H1 (cell line): ENCODE measurements at regions not wholly inside any gene's neighbourhood (a gene's known extent, or its start where the extent isn't known, plus 50 kb on each side); places are given as distances from the start of the nearest gene placed in this dataset.
A peak's percentile ranks its signal among the peaks of the same experiment; 100 is the strongest.

Source experiments
- CTCF ChIA-PET: fragments of 300-600 bp; sonication (Branson Sonifier 250); formaldehyde crosslinking; loops from one replicate; lab custom pipeline; 2021; ENCODE audit not compliant: partially characterized antibody; lab: Charles Lee
- POLR2A ChIA-PET: fragments of 300-600 bp; sonication (Branson Sonifier 250); formaldehyde crosslinking; loops from one replicate; lab custom pipeline; 2021; ENCODE audit warnings: inconsistent platforms; ENCODE audit not compliant: partially characterized antibody; lab: Charles Lee
- DNase-seq, 2 experiments: peaks; one replicate each; pipeline versions ENCODE4 v3.0.0 to v3.0.0-alpha.2; 2010 to 2022; ENCODE audit warnings: low spot score in 2 of 2, low read depth in 1 of 2, mixed read lengths in 1 of 2
- FAIRE-seq: peaks from 2 replicates; lab custom pipeline; 2011; peaks lifted over from hg19 to GRCh38; lab: Jason Lieb, UNC
- H2AFZ ChIP-seq: 2 replicates; pipeline ENCODE4 v1.8.1; 2012; ENCODE audit warnings: low read length, inconsistent platforms
- H2AK5ac ChIP-seq: 2 replicates; pipeline ENCODE4 v1.6.1; 2013; ENCODE audit warnings: low read depth, low read length
- H2BK120ac ChIP-seq: replicated peaks from 2 replicates; pipeline ENCODE3; 2013; ENCODE audit warnings: low read depth, low read length, inconsistent platforms
- H2BK12ac ChIP-seq: 2 replicates; pipeline ENCODE4 v1.6.1; 2013; ENCODE audit warnings: low read depth, low read length
- H2BK15ac ChIP-seq: 2 replicates; pipeline ENCODE4 v1.6.1; 2013; ENCODE audit warnings: low read length
- H2BK20ac ChIP-seq: 2 replicates; pipeline ENCODE4 v1.6.1; 2013; ENCODE audit warnings: low read length
- H2BK5ac ChIP-seq: 2 replicates; pipeline ENCODE4 v1.6.1; 2013; ENCODE audit warnings: low read depth, low read length
- H3K14ac ChIP-seq: 2 replicates; pipeline ENCODE4 v1.6.1; 2013; ENCODE audit warnings: inconsistent platforms; ENCODE audit not compliant: insufficient read length
- H3K18ac ChIP-seq: 2 replicates; pipeline ENCODE4 v1.6.1; 2013; ENCODE audit warnings: low read length; ENCODE audit errors: extremely low read depth
- H3K23ac ChIP-seq: 2 replicates; pipeline ENCODE4 v1.6.1; 2013; ENCODE audit warnings: inconsistent platforms; ENCODE audit not compliant: insufficient read length
- H3K23me2 ChIP-seq: 2 replicates; pipeline ENCODE4 v1.6.1; 2013; ENCODE audit warnings: low read depth, low read length
- H3K27ac ChIP-seq: 2 replicates; pipeline ENCODE4 v1.6.1; 2011; ENCODE audit warnings: low read depth, low read length, inconsistent platforms
- H3K27me3 ChIP-seq, 4 experiments: replicated peaks in 1 of 4; 1 replicate in 1 of 4; 2 replicates in 3 of 4; pipeline versions ENCODE4 v1.6.1 to v1.8.1; 2011 to 2013; ENCODE audit warnings: low read length in 3 of 4, mild to moderate bottlenecking in 3 of 4, inconsistent platforms in 2 of 4, mixed read lengths in 2 of 4, moderate library complexity in 1 of 4; ENCODE audit not compliant: control insufficient read depth in 3 of 4, insufficient read depth in 3 of 4; ENCODE audit errors: extremely low read depth in 1 of 4
- H3K36me3 ChIP-seq, 4 experiments: 2 replicates each; pipeline versions ENCODE4 v1.6.1 to v1.8.1; 2011 to 2013; ENCODE audit warnings: mild to moderate bottlenecking in 4 of 4, low read length in 3 of 4, moderate library complexity in 2 of 4, control low read depth in 1 of 4, inconsistent platforms in 1 of 4; ENCODE audit not compliant: insufficient read depth in 4 of 4, control insufficient read depth in 2 of 4
- H3K4ac ChIP-seq: replicated peaks from 2 replicates; pipeline ENCODE3; 2013; ENCODE audit warnings: low read length, low read depth, mixed read lengths, inconsistent platforms; ENCODE audit not compliant: insufficient read length
- H3K4me1 ChIP-seq, 4 experiments: replicated peaks in 1 of 4; 1 replicate in 1 of 4; 2 replicates in 3 of 4; pipeline versions ENCODE4 v1.6.1 to v1.8.1; 2011 to 2013; ENCODE audit warnings: low read length in 3 of 4, inconsistent platforms in 2 of 4, mixed read lengths in 1 of 4; ENCODE audit not compliant: insufficient read depth in 4 of 4, control insufficient read depth in 3 of 4
- H3K4me2 ChIP-seq, 2 experiments: 2 replicates each; pipeline versions ENCODE4 v1.6.1 to v1.8.1; 2011 to 2013; ENCODE audit warnings: low read depth in 2 of 2, low read length in 2 of 2, control low read depth in 1 of 2, inconsistent platforms in 1 of 2, mild to moderate bottlenecking in 1 of 2; ENCODE audit not compliant: insufficient read depth in 1 of 2
- H3K4me3 ChIP-seq, 4 experiments: fragments of 200-600, 300-600 bp in 1 of 4; sonication (generic), shearing (Covaris generic), sonication (Bioruptor Twin) in 1 of 4; 2 replicates each; pipeline versions ENCODE4 v1.5.1 to v1.8.1; 2011 to 2016; ENCODE audit warnings: low read length in 4 of 4, low read depth in 3 of 4, control low read depth in 2 of 4, inconsistent platforms in 2 of 4, mild to moderate bottlenecking in 2 of 4, mixed read lengths in 1 of 4, moderate library complexity in 1 of 4; ENCODE audit not compliant: insufficient read depth in 2 of 4; ENCODE audit errors: extremely low read depth in 1 of 4
- H3K56ac ChIP-seq: replicated peaks from 2 replicates; pipeline ENCODE3; 2013; ENCODE audit warnings: low read depth, mild to moderate bottlenecking, mixed read lengths, low read length, inconsistent platforms; ENCODE audit not compliant: insufficient read length
- H3K79me1 ChIP-seq: 2 replicates; pipeline ENCODE4 v1.6.1; 2013; ENCODE audit warnings: low read depth, low read length, control low read depth
- H3K79me2 ChIP-seq, 2 experiments: 2 replicates each; pipeline versions ENCODE4 v1.6.1 to v1.8.1; 2012 to 2013; ENCODE audit warnings: low read length in 2 of 2, mild to moderate bottlenecking in 2 of 2, inconsistent platforms in 1 of 2; ENCODE audit not compliant: insufficient read depth in 2 of 2, control insufficient read depth in 1 of 2
- H3K9ac ChIP-seq, 4 experiments: replicated peaks in 1 of 4; 1 replicate in 1 of 4; 2 replicates in 3 of 4; pipeline versions ENCODE4 v1.6.1 to v1.8.1; 2011 to 2013; ENCODE audit warnings: low read depth in 3 of 4, low read length in 3 of 4, control low read depth in 2 of 4, mild to moderate bottlenecking in 2 of 4, moderate library complexity in 2 of 4, inconsistent platforms in 1 of 4; ENCODE audit errors: extremely low read depth in 1 of 4
- H3K9me3 ChIP-seq, 2 experiments: 2 replicates each; pipeline versions ENCODE4 v1.6.1 to v1.8.1; 2012 to 2013; ENCODE audit warnings: mild to moderate bottlenecking in 2 of 2, moderate library complexity in 2 of 2, control low read depth in 1 of 2, inconsistent platforms in 1 of 2, low read depth in 1 of 2, low read length in 1 of 2, mixed read lengths in 1 of 2; ENCODE audit not compliant: insufficient read depth in 2 of 2
- H4K20me1 ChIP-seq, 2 experiments: replicated peaks in 1 of 2; 2 replicates each; pipeline versions ENCODE3 to v1.8.1; 2011 to 2013; ENCODE audit warnings: inconsistent platforms in 2 of 2, low read length in 2 of 2, mild to moderate bottlenecking in 1 of 2; ENCODE audit not compliant: insufficient read depth in 2 of 2, control insufficient read depth in 1 of 2
- H4K5ac ChIP-seq: 2 replicates; pipeline ENCODE4 v1.6.1; 2013; ENCODE audit warnings: low read length, low read depth, mixed read lengths, inconsistent platforms; ENCODE audit not compliant: insufficient read length
- H4K8ac ChIP-seq: 2 replicates; pipeline ENCODE4 v1.8.0; 2013; ENCODE audit warnings: mild to moderate bottlenecking, moderate library complexity, low read length, inconsistent platforms; ENCODE audit not compliant: insufficient read depth; ENCODE audit errors: extremely low read depth
- H4K91ac ChIP-seq: replicated peaks from 2 replicates; pipeline ENCODE3; 2013; ENCODE audit warnings: low read length, mixed read lengths, inconsistent platforms; ENCODE audit not compliant: insufficient read length
- ASH2L ChIP-seq: fragments of 200-600, 300-600 bp; sonication (generic); IDR thresholded peaks from one replicate; pipeline ENCODE4 v1.7.1; 2017; ENCODE audit warnings: low read length
- BACH1 ChIP-seq: IDR thresholded peaks from 2 replicates; pipeline ENCODE4 v1.6.1; 2012; ENCODE audit warnings: low read length, improper control_type of control experiment
- CBX5 ChIP-seq: fragments of 300-800, 300-1000 bp; sonication (generic); IDR thresholded peaks from 2 replicates; pipeline ENCODE4 v1.7.1; 2016; ENCODE audit warnings: antibody characterized with exemption, low read length, low read depth
- MAFK ChIP-seq: IDR thresholded peaks from 2 replicates; pipeline ENCODE4 v1.6.1; 2012; ENCODE audit warnings: low read depth, mild to moderate bottlenecking, improper control_type of control experiment, low read length
- MAX ChIP-seq: IDR thresholded peaks from 2 replicates; pipeline ENCODE4 v1.6.1; 2012; ENCODE audit warnings: inconsistent platforms
- NANOG ChIP-seq: IDR thresholded peaks from 2 replicates; pipeline ENCODE4 v1.6.1; 2011; ENCODE audit warnings: low read length, low read depth, mild to moderate bottlenecking, inconsistent platforms; ENCODE audit not compliant: insufficient read depth, poor library complexity, severe bottlenecking
- NRF1 ChIP-seq: IDR thresholded peaks from 2 replicates; pipeline ENCODE4 v1.6.1; 2011; ENCODE audit warnings: mild to moderate bottlenecking, low read depth, low read length, improper control_type of control experiment
- WGBS, 2 experiments: shearing (Covaris generic) in 1 of 2; methylation state at CpG; one replicate each; pipeline versions ENCODE4 v1.1.6 to v1.1.7; 2013 to 2015; ENCODE audit warnings: low lambda C conversion rate in 2 of 2, mixed read lengths in 2 of 2, inconsistent platforms in 1 of 2, low coverage in 1 of 2, missing lambda C conversion rate in 1 of 2; ENCODE audit not compliant: insufficient replicate concordance in 2 of 2, insufficient coverage in 1 of 2, insufficient read length in 1 of 2; ENCODE audit errors: extremely low coverage in 1 of 2, missing lambda C conversion rate in 1 of 2; 5-methylcytosine and 5-hydroxymethylcytosine counted together

DNA sequence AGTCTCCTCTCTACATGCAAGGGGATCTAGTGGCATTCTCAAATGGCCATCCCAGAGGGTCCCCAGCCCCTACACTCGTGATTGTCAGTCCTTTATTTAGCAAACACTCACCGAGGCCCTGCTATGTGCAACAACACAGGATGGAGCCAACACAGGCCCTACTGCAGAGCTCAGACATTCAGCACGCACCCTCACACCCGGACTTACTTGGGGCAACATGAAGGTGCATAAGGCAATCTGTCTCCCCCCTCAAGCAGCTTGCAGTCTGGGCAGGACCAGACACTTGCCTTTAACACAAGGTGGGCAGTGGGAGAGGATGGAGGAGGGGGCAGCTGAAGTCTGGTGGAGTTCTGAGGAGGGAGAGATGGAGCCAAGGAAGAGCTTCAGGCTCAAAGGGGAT, 258.4 kb downstream of the XXYLT1 start:
- POLR2A ChIA-PET = no interaction called here
- Histone ChIP-seq H2AK5ac (no peak overlapping the region), H3K4me2 (no peak overlapping the region), H3K14ac (no peak overlapping the region), H3K4me1 (peaks cover 0 to 6% (median 2%) of the 10 kb centered on the region in 4 experiments; a peak in 4 of 7 replicates), H2AFZ (no peak overlapping the region), H2BK5ac (no peak overlapping the region), H4K20me1 (no peaks in the 10 kb centered on the region), H4K91ac (no peak overlapping the region), H3K18ac (no peak overlapping the region), H3K36me3 (no peaks in the 10 kb centered on the region), H3K23me2 (no peaks in the 10 kb centered on the region; the same call in 1 of the 2 replicates), H3K4ac (no peak overlapping the region), H2BK15ac (no peak overlapping the region), H3K79me2 (no peaks in the 10 kb centered on the region), H3K56ac (no peak overlapping the region), H2BK120ac (no peak overlapping the region), H4K8ac (no peak overlapping the region; the same call in 1 of the 2 replicates), H3K79me1 (no peaks in the 10 kb centered on the region), H3K27me3 (no peaks in the 10 kb centered on the region; a peak in 1 of 7 replicates), H2BK20ac (no peak overlapping the region), H2BK12ac (0 out of 2 replicates have a peak overlapping the region, but pooled peaks have one; percentile 12), H3K9ac (no peak overlapping the region), H3K27ac (no peak overlapping the region), H3K9me3 (peaks cover 7% of the 10 kb centered on the region in 2 experiments), H4K5ac (no peak overlapping the region), H3K23ac (no peak overlapping the region), H3K4me3 (no peak overlapping the region)
- WGBS, 2 experiments = 78% methylated on average over 4 of the region's 4 CpGs; no CpG with 5 or more reads in 1 of the 2 experiments
- FAIRE-seq (no peak), DNase-seq (no peak)
- CTCF ChIA-PET = interaction anchor here (1.1 to 3.7 kb wide), 6 partner anchors 8 to 330 kb away, joined by 3 to 11 read pairs (median 6); no protein-coding TSS in a partner anchor
- no peak for TF ChIP-seq CBX5
- no peak for TF ChIP-seq ASH2L
- no peak for TF ChIP-seq MAFK
- no peak for TF ChIP-seq NRF1
- TF ChIP-seq BACH1 = no peak
- no peak for TF ChIP-seq NANOG
- no peak for TF ChIP-seq MAX
